ENCODE measurements at regions not wholly inside any gene's neighbourhood (a gene's known extent, or its start where the extent isn't known, plus 50 kb on each side); places are given as distances from the start of the nearest gene placed in this dataset.

- no peak for TF ChIP-seq CTCF (IDR thresholded peaks at IDR 0.05; ENCODE audit: insufficient read depth, low read depth, low read length, missing control alignments)
- no peak for DNase-seq (ENCODE audit: low read depth)
- no peak overlapping the region for H3K4me3 ChIP-seq (ENCODE audit: low read depth, low read length)
Observed at GRCh38 chr13:76379341-76380105, 506.7 kb downstream of the KCTD12 start.

GRCh38 chr13:76378767-76379166 lies 507.4 kb downstream of the KCTD12 start:
- H3K4me3 ChIP-seq (ENCODE audit: low read depth, low read length), result no peak overlapping the region
- DNase-seq (ENCODE audit: low read depth), result no peak
- no peak for TF ChIP-seq CTCF (IDR thresholded peaks at IDR 0.05; ENCODE audit: insufficient read depth, low read depth, low read length, missing control alignments)

GRCh38 chr13:76363682-76364289 lies 522.4 kb downstream of the KCTD12 start:
- TF ChIP-seq CTCF (IDR thresholded peaks at IDR 0.05; ENCODE audit: insufficient read depth, low read depth, low read length, missing control alignments), result no peak
- H3K4me3 ChIP-seq (ENCODE audit: low read depth, low read length), result no peak overlapping the region
- DNase-seq (ENCODE audit: low read depth), result no peak

- no peak overlapping the region for H3K4me3 ChIP-seq (ENCODE audit: low read depth, low read length)
- TF ChIP-seq CTCF (IDR thresholded peaks at IDR 0.05; ENCODE audit: insufficient read depth, low read depth, low read length, missing control alignments), result no peak
- DNase-seq (ENCODE audit: low read depth), result no peak
Observed at GRCh38 chr13:76361868-76362267, 524.3 kb downstream of the KCTD12 start.

GRCh38 chr13:76351541-76352229 lies 534.5 kb downstream of the KCTD12 start:
- TF ChIP-seq CTCF (IDR thresholded peaks at IDR 0.05; ENCODE audit: insufficient read depth, low read depth, low read length, missing control alignments), result no peak
- no peak overlapping the region for H3K4me3 ChIP-seq (ENCODE audit: low read depth, low read length)
- DNase-seq (ENCODE audit: low read depth), result no peak

GRCh38 chr13:76350399-76350798 lies 535.8 kb downstream of the KCTD12 start:
- TF ChIP-seq CTCF (IDR thresholded peaks at IDR 0.05; ENCODE audit: insufficient read depth, low read depth, low read length, missing control alignments), result no peak
- no peak for DNase-seq (ENCODE audit: low read depth)
- H3K4me3 ChIP-seq (ENCODE audit: low read depth, low read length), result no peak overlapping the region

Data from GM12865 (cell line).